PC-3 (cell line): ENCODE measurements at regions not wholly inside any gene's neighbourhood (a gene's known extent, or its start where the extent isn't known, plus 50 kb on each side); places are given as distances from the start of the nearest gene placed in this dataset.

Experiments
- ATAC-seq: fragments of 200-7000 bp; cut with Tn5 transposase; 2 replicates; pipeline ENCODE4 v1.9.1; 2020; ENCODE audit warnings: mild to moderate bottlenecking, moderate library complexity
- BruUV-seq: library from RNA; stranded (reverse); fragments of 400-500 nt; replicated peaks from 2 replicates; lab custom pipeline; 2021; lab: Mats Ljungman, UMichigan
- CTCF ChIA-PET: fragments of 300-600 bp; sonication (Branson Sonifier 250); formaldehyde crosslinking; loops from one replicate; lab custom pipeline; 2022; ENCODE audit warnings: antibody characterized with exemption; lab: Charles Lee
- POLR2A ChIA-PET: fragments of 300-600 bp; sonication (Branson Sonifier 250); formaldehyde crosslinking; loops from one replicate; lab custom pipeline; 2022; ENCODE audit warnings: antibody characterized with exemption; ENCODE audit not compliant: unreplicated experiment; lab: Charles Lee
- DNase-seq: peaks from one replicate; pipeline ENCODE4 v3.0.0-alpha.2; 2015
- H2AFZ ChIP-seq: fragments of 300-600 bp; sonication (generic); 2 replicates; pipeline ENCODE4 v1.6.0; 2016; ENCODE audit warnings: antibody characterized with exemption, low read length
- H3F3A ChIP-seq: fragments of 300-600 bp; sonication (generic); one replicate; pipeline ENCODE4 v1.6.0; 2017; ENCODE audit warnings: antibody characterized with exemption, low read length, control low read depth, mild to moderate bottlenecking; ENCODE audit not compliant: unreplicated experiment
- H3K27ac ChIP-seq: fragments of 300-600 bp; sonication (generic); 2 replicates; pipeline ENCODE4 v1.5.1; 2016; ENCODE audit warnings: mild to moderate bottlenecking, low read length
- H3K27me3 ChIP-seq: fragments of 300-600 bp; sonication (generic); 2 replicates; pipeline ENCODE4 v1.6.1; 2016; ENCODE audit warnings: low read length, mixed read lengths
- H3K36me3 ChIP-seq: fragments of 300-600 bp; sonication (generic); 2 replicates; pipeline ENCODE4 v1.6.1; 2016; ENCODE audit warnings: low read depth, mixed run types, low read length, mixed read lengths
- H3K4me1 ChIP-seq: fragments of 300-600 bp; sonication (generic); 2 replicates; pipeline ENCODE4 v1.5.1; 2016; ENCODE audit warnings: low read length; ENCODE audit not compliant: insufficient read depth
- H3K4me2 ChIP-seq: fragments of 300-600 bp; sonication (generic); 2 replicates; pipeline ENCODE4 v1.6.0; 2016; ENCODE audit warnings: low read length
- H3K4me3 ChIP-seq: fragments of 300-600 bp; sonication (generic); 2 replicates; pipeline ENCODE4 v1.5.1; 2016; ENCODE audit warnings: mild to moderate bottlenecking, low read length, mixed read lengths
- H3K79me2 ChIP-seq: fragments of 300-600 bp; sonication (generic); 2 replicates; pipeline ENCODE4 v1.6.1; 2017; ENCODE audit warnings: low read length, mixed read lengths
- H3K9ac ChIP-seq: fragments of 300-600 bp; sonication (generic); 2 replicates; pipeline ENCODE4 v1.6.0; 2016; ENCODE audit warnings: mild to moderate bottlenecking, low read length
- H3K9me2 ChIP-seq: fragments of 300-600 bp; sonication (generic); replicated peaks from 2 replicates; pipeline ENCODE4 v1.6.1; 2016; ENCODE audit warnings: mixed run types, low read length, mixed read lengths
- H3K9me3 ChIP-seq: fragments of 300-600 bp; sonication (generic); 2 replicates; pipeline ENCODE4 v1.6.1; 2016; ENCODE audit warnings: low read length, mixed read lengths
- H4K20me1 ChIP-seq: fragments of 300-600 bp; sonication (generic); 2 replicates; pipeline ENCODE4 v1.6.1; 2016; ENCODE audit warnings: low read length, mixed read lengths
- EZH2 ChIP-seq: fragments of 300-600 bp; sonication (generic); IDR thresholded peaks from one replicate; pipeline ENCODE4 v1.6.1; 2017; ENCODE audit warnings: antibody characterized with exemption, mild to moderate bottlenecking, low read length; ENCODE audit not compliant: unreplicated experiment
- EZH2phosphoT487 ChIP-seq: fragments of 300-600 bp; sonication (generic); IDR thresholded peaks from 2 replicates; pipeline ENCODE4 v1.6.1; 2018; ENCODE audit warnings: mild to moderate bottlenecking, antibody characterized with exemption, low read length, borderline replicate concordance
- intact Hi-C: fragments of 100-400 bp; cut with micrococcal nuclease; formaldehyde crosslinking; loops from 2 replicates; pipeline ENCODE4 v1.9.0; 2023
- TF ChIP-seq, protein P1 (sequence below): fragments of 300-600 bp; sonication (generic); conservative IDR thresholded peaks from 2 replicates; pipeline ENCODE4 v1.5.1; 2017; ENCODE audit warnings: antibody characterized with exemption, low read depth, mild to moderate bottlenecking, low read length

DNA sequence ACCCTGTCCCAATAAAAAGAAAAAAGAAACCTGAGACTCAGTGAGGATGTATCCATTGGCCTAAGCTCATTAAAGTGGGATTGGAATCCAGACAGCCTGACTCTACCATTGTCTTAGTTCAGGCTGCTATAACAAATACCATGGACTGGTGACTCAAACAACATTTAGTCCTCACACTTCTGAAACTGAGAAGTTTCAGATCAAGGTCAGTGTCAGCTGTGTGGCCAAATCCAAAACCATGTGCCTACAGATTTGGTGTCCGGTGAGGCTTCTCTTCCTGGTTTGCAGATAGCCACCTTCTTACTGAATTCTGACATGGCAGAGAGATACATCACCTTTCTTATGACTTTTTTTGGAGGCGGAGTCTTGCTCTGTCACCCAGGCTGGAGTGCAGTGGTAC is 53.3 kb upstream of the KDM8 start:
- Histone ChIP-seq H3K27ac (no peak overlapping the region), H3K9ac (no peak overlapping the region), H3K4me2 (no peak overlapping the region), H3K4me1 (no peaks in the 10 kb centered on the region), H3K79me2 (no peaks in the 10 kb centered on the region), H3K27me3 (no peaks in the 10 kb centered on the region; the same call in 1 of the 2 replicates), H4K20me1 (no peaks in the 10 kb centered on the region), H3K9me2 (no peaks in the 10 kb centered on the region), H3F3A (no peaks in the 10 kb centered on the region), H3K9me3 (no peaks in the 10 kb centered on the region), H3K4me3 (no peak overlapping the region), H3K36me3 (no peaks in the 10 kb centered on the region), H2AFZ (no peak overlapping the region)
- ChIA-PET CTCF (no interaction called here), POLR2A (no interaction called here)
- no TSS peak for BruUV-seq
- ATAC-seq: no peak
- no peak for DNase-seq
- TF ChIP-seq EZH2phosphoT487: no peak
- TF ChIP-seq EZH2: no peak
- TF ChIP-seq, protein P1, sequence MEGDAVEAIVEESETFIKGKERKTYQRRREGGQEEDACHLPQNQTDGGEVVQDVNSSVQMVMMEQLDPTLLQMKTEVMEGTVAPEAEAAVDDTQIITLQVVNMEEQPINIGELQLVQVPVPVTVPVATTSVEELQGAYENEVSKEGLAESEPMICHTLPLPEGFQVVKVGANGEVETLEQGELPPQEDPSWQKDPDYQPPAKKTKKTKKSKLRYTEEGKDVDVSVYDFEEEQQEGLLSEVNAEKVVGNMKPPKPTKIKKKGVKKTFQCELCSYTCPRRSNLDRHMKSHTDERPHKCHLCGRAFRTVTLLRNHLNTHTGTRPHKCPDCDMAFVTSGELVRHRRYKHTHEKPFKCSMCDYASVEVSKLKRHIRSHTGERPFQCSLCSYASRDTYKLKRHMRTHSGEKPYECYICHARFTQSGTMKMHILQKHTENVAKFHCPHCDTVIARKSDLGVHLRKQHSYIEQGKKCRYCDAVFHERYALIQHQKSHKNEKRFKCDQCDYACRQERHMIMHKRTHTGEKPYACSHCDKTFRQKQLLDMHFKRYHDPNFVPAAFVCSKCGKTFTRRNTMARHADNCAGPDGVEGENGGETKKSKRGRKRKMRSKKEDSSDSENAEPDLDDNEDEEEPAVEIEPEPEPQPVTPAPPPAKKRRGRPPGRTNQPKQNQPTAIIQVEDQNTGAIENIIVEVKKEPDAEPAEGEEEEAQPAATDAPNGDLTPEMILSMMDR: no peak
- intact Hi-C loops: no loop called here

DNA sequence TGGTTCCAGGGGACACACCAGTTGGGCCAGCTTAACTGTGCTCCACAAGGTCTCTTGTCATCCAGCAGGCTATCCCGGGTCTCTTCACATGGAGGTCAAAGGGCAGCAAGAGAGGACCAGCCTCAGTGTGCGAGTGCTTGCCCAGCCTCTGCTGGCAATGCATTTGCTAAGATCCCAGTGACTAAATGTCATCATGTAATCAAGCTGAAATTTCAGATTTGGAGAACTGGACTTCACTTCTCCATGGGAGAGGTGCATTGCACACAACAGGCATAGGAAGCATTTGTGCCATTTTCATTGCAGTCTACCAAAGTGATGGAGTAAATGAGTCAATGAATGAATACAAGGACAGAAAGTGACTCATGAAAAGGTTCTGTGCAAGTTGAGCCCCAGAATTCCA is 51.2 kb upstream of the KDM8 start:
- H3K27me3 ChIP-seq: no peaks in the 10 kb centered on the region
- no peak for DNase-seq
- H3K36me3 ChIP-seq: no peaks in the 10 kb centered on the region
- intact Hi-C loops: no loop called here
- ATAC-seq: no peak
- no peaks in the 10 kb centered on the region for H3K9me3 ChIP-seq
- no peaks in the 10 kb centered on the region for H3K9me2 ChIP-seq
- ChIA-PET POLR2A (no interaction called here), CTCF (no interaction called here)
- no peak overlapping the region for H3K27ac ChIP-seq
- H4K20me1 ChIP-seq: no peaks in the 10 kb centered on the region
- no peak overlapping the region for H3K4me2 ChIP-seq
- no peak overlapping the region for H3K9ac ChIP-seq
- TF ChIP-seq EZH2 (no peak), EZH2phosphoT487 (no peak)
- TF ChIP-seq, protein P1: no peak
- no peaks in the 10 kb centered on the region for H3K79me2 ChIP-seq
- H3K4me3 ChIP-seq: no peak overlapping the region
- H2AFZ ChIP-seq: no peak overlapping the region
- BruUV-seq: no TSS peak
- H3F3A ChIP-seq: no peaks in the 10 kb centered on the region
- H3K4me1 ChIP-seq: no peaks in the 10 kb centered on the region

DNA sequence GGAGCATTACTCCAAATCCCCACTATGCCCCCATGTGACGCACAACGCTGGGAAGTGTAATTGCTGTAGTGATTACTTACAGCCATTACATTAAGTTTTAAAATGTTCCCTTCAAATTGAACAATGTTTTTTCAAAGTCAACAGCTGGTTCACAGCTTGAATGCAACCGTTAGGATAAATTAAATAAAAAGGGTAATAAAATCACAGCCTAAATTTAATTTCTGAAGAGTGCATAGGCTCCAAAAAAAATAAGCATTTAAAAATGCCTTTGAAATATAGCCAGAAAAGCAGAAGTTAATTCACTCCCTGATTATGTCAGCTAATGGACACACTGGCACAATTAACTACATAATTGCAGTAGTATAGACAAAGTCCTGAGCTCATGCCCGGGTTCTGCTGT is 50.5 kb upstream of the KDM8 start:
- Histone ChIP-seq H3K36me3 (no peaks in the 10 kb centered on the region), H4K20me1 (no peaks in the 10 kb centered on the region), H3K9ac (no peak overlapping the region), H3K9me2 (no peaks in the 10 kb centered on the region), H3K79me2 (no peaks in the 10 kb centered on the region), H3K9me3 (no peaks in the 10 kb centered on the region), H3K4me1 (no peaks in the 10 kb centered on the region), H3F3A (no peaks in the 10 kb centered on the region), H3K4me2 (no peak overlapping the region), H3K27me3 (no peaks in the 10 kb centered on the region), H3K4me3 (no peak overlapping the region), H3K27ac (no peak overlapping the region), H2AFZ (no peak overlapping the region)
- DNase-seq: no peak
- no TSS peak for BruUV-seq
- ChIA-PET CTCF (no interaction called here), POLR2A (interaction anchor here (0.6 kb wide), 1 partner anchor 69 kb away, joined by 4 read pairs; no protein-coding TSS in a partner anchor)
- intact Hi-C loops: no loop called here
- no peak for ATAC-seq
- no peak for TF ChIP-seq EZH2phosphoT487
- TF ChIP-seq EZH2: no peak
- TF ChIP-seq, protein P1: no peak
